GM23338 (cell line): ENCODE measurements at regions not wholly inside any gene's neighbourhood (a gene's known extent, or its start where the extent isn't known, plus 50 kb on each side); places are given as distances from the start of the nearest gene placed in this dataset.
A peak's percentile ranks its signal among the peaks of the same experiment; 100 is the strongest.

ENCODE experiments used
- ATAC-seq: fragments of 200-7000 bp; cut with Tn5 transposase; 3 replicates; pipeline ENCODE4 v1.9.1; 2020
- DNase-seq: peaks from one replicate; pipeline ENCODE4 v3.0.0-alpha.2; 2015; ENCODE audit warnings: low spot score
- H2AFZ ChIP-seq: fragments of 200-600 bp; sonication (generic); 2 replicates; pipeline ENCODE4 v1.8.0; 2016; ENCODE audit warnings: antibody characterized with exemption, mild to moderate bottlenecking, moderate library complexity
- H3F3A ChIP-seq: fragments of 200-600 bp; sonication (generic); replicated peaks from 2 replicates; pipeline ENCODE4 v1.8.0; 2017; ENCODE audit warnings: antibody characterized with exemption, mixed run types, low read depth
- H3K27ac ChIP-seq: fragments of 200-600 bp; sonication (generic); 2 replicates; pipeline ENCODE4 v1.6.1; 2016; ENCODE audit warnings: low read depth
- H3K27me3 ChIP-seq: fragments of 200-600 bp; sonication (generic); 2 replicates; pipeline ENCODE4 v1.8.0; 2016; ENCODE audit warnings: mild to moderate bottlenecking, mixed run types, moderate library complexity; ENCODE audit not compliant: insufficient read depth
- H3K36me3 ChIP-seq: fragments of 200-600 bp; sonication (generic); 2 replicates; pipeline ENCODE4 v1.8.0; 2016; ENCODE audit warnings: mild to moderate bottlenecking; ENCODE audit not compliant: insufficient read depth
- H3K4me1 ChIP-seq: fragments of 200-600 bp; sonication (generic); 2 replicates; pipeline ENCODE4 v1.8.0; 2016; ENCODE audit warnings: mild to moderate bottlenecking, moderate library complexity; ENCODE audit not compliant: insufficient read depth
- H3K4me2 ChIP-seq: fragments of 200-600 bp; sonication (generic); 2 replicates; pipeline ENCODE4 v1.7.1; 2017; ENCODE audit warnings: mixed run types
- H3K4me3 ChIP-seq: fragments of 200-600 bp; sonication (generic); 2 replicates; pipeline ENCODE4 v1.6.1; 2016; ENCODE audit warnings: mixed run types
- H3K79me2 ChIP-seq: fragments of 200-600 bp; sonication (generic); replicated peaks from 2 replicates; pipeline ENCODE4 v1.8.0; 2017; ENCODE audit warnings: mild to moderate bottlenecking; ENCODE audit not compliant: insufficient read depth
- H3K9me2 ChIP-seq: fragments of 200-600 bp; sonication (generic); 2 replicates; pipeline ENCODE4 v1.8.0; 2017; ENCODE audit not compliant: insufficient read depth
- H4K20me1 ChIP-seq: fragments of 200-600 bp; sonication (generic); replicated peaks from 2 replicates; pipeline ENCODE4 v1.8.0; 2017; ENCODE audit warnings: mild to moderate bottlenecking; ENCODE audit not compliant: insufficient read depth
- H3K27ac Mint-ChIP-seq: 2 replicates; pipeline ENCODE4 v1.8.0; 2020; ENCODE audit warnings: inconsistent platforms, mild to moderate bottlenecking, moderate library complexity, mixed read lengths
- H3K27me3 Mint-ChIP-seq: 3 replicates; pipeline ENCODE4 v1.8.0; 2022; ENCODE audit warnings: low read depth, mild to moderate bottlenecking, moderate library complexity, mixed read lengths, inconsistent platforms; ENCODE audit not compliant: insufficient read depth, poor library complexity
- H3K36me3 Mint-ChIP-seq: 3 replicates; pipeline ENCODE4 v1.8.0; 2021; ENCODE audit warnings: low read depth, mild to moderate bottlenecking, inconsistent platforms, moderate library complexity, mixed read lengths
- H3K4me1 Mint-ChIP-seq: 3 replicates; pipeline ENCODE4 v1.8.0; 2020; ENCODE audit warnings: mild to moderate bottlenecking, inconsistent platforms, mixed read lengths
- H3K4me3 Mint-ChIP-seq: 3 replicates; pipeline ENCODE4 v1.8.0; 2021; ENCODE audit warnings: moderate library complexity, mild to moderate bottlenecking, inconsistent platforms, mixed read lengths
- H3K9me3 Mint-ChIP-seq: 3 replicates; pipeline ENCODE4 v1.8.0; 2020; ENCODE audit warnings: moderate library complexity, mild to moderate bottlenecking, inconsistent platforms, mixed read lengths
- CREB1 ChIP-seq: fragments of 250-450 bp; sonication (Bioruptor Pico); IDR thresholded peaks from 2 replicates; pipeline ENCODE4 v1.5.0; 2020; ENCODE audit warnings: low read depth, mild to moderate bottlenecking, moderate library complexity
- CTCF ChIP-seq, 2 experiments: fragments of 200-600 bp in 1 of 2; sonication (generic) in 1 of 2; conservative IDR thresholded peaks; 2 replicates each; pipeline versions ENCODE4 v1.5.1 to v1.6.1; 2016 to 2017; ENCODE audit warnings: antibody characterized with exemption in 2 of 2, low read depth in 2 of 2, mild to moderate bottlenecking in 2 of 2, moderate library complexity in 1 of 2
- EZH2 ChIP-seq: fragments of 200-600 bp; sonication (generic); IDR thresholded peaks from one replicate; pipeline ENCODE4 v1.8.0; 2017; ENCODE audit warnings: antibody characterized with exemption, mild to moderate bottlenecking, low read depth; ENCODE audit not compliant: unreplicated experiment
- JUNB ChIP-seq: IDR thresholded peaks from one replicate; pipeline ENCODE4 v1.6.1; 2016; ENCODE audit warnings: antibody characterized with exemption; ENCODE audit not compliant: unreplicated experiment
- NANOG ChIP-seq: IDR thresholded peaks from 2 replicates; pipeline ENCODE4 v1.6.1; 2016; ENCODE audit warnings: antibody characterized with exemption, borderline replicate concordance
- ZNF114 ChIP-seq: fragments of 250-450 bp; sonication (Bioruptor Pico); IDR thresholded peaks from 2 replicates; pipeline ENCODE4 v1.5.0; 2020; ENCODE audit warnings: mild to moderate bottlenecking, moderate library complexity
- ZNF331 ChIP-seq: fragments of 250-450 bp; sonication (Bioruptor Pico); IDR thresholded peaks from 2 replicates; pipeline ENCODE4 v1.5.0; 2020; ENCODE audit warnings: low read depth, mild to moderate bottlenecking, moderate library complexity
- ZNF462 ChIP-seq: fragments of 250-450 bp; sonication (Bioruptor Pico); IDR thresholded peaks from 2 replicates; pipeline ENCODE4 v1.5.0; 2020; ENCODE audit warnings: mild to moderate bottlenecking, moderate library complexity
- TF ChIP-seq, protein P1 (sequence below): IDR thresholded peaks from one replicate; pipeline ENCODE4 v1.6.1; 2018; ENCODE audit warnings: antibody characterized with exemption; ENCODE audit not compliant: unreplicated experiment
- TF ChIP-seq, protein P2 (sequence below): IDR thresholded peaks from 2 replicates; pipeline ENCODE4 v1.6.1; 2016; ENCODE audit warnings: antibody characterized with exemption

GRCh38 chr14:97726676-97727075, 929.5 kb downstream of the VRK1 start:
- Histone ChIP-seq H4K20me1 (no peaks in the 10 kb centered on the region), H3K9me2 (no peaks in the 10 kb centered on the region), H3K4me3 (no peak overlapping the region), H3K36me3 (no peaks in the 10 kb centered on the region), H3F3A (no peaks in the 10 kb centered on the region), H3K79me2 (no peaks in the 10 kb centered on the region), H3K27ac (no peak overlapping the region), H3K4me1 (no peaks in the 10 kb centered on the region), H3K4me2 (no peak overlapping the region), H3K27me3 (no peaks in the 10 kb centered on the region), H2AFZ (peak overlapping the region; percentile 56; the same call in 1 of the 2 replicates)
- H3K9me3 Mint-ChIP-seq: peaks cover 5% of the 10 kb centered on the region; the same call in 2 of the 3 replicates
- H3K4me1 Mint-ChIP-seq: peaks cover 7% of the 10 kb centered on the region
- H3K36me3 Mint-ChIP-seq: no peaks in the 10 kb centered on the region
- no peak overlapping the region for H3K4me3 Mint-ChIP-seq
- no peak overlapping the region for H3K27ac Mint-ChIP-seq
- DNase-seq: no peak
- no peak for ATAC-seq
- H3K27me3 Mint-ChIP-seq: no peaks in the 10 kb centered on the region
- no peak for TF ChIP-seq NANOG
- no peak for TF ChIP-seq ZNF331
- no peak for TF ChIP-seq ZNF114 (CRISPR knock-in tag)
- no peak for TF ChIP-seq CREB1 (CRISPR knock-in tag)
- no peak for TF ChIP-seq JUNB
- no peak for TF ChIP-seq CTCF (conservative IDR thresholded peaks at IDR 0.05; ENCODE audit: low read depth in 2 of 2)
- TF ChIP-seq, protein P1, sequence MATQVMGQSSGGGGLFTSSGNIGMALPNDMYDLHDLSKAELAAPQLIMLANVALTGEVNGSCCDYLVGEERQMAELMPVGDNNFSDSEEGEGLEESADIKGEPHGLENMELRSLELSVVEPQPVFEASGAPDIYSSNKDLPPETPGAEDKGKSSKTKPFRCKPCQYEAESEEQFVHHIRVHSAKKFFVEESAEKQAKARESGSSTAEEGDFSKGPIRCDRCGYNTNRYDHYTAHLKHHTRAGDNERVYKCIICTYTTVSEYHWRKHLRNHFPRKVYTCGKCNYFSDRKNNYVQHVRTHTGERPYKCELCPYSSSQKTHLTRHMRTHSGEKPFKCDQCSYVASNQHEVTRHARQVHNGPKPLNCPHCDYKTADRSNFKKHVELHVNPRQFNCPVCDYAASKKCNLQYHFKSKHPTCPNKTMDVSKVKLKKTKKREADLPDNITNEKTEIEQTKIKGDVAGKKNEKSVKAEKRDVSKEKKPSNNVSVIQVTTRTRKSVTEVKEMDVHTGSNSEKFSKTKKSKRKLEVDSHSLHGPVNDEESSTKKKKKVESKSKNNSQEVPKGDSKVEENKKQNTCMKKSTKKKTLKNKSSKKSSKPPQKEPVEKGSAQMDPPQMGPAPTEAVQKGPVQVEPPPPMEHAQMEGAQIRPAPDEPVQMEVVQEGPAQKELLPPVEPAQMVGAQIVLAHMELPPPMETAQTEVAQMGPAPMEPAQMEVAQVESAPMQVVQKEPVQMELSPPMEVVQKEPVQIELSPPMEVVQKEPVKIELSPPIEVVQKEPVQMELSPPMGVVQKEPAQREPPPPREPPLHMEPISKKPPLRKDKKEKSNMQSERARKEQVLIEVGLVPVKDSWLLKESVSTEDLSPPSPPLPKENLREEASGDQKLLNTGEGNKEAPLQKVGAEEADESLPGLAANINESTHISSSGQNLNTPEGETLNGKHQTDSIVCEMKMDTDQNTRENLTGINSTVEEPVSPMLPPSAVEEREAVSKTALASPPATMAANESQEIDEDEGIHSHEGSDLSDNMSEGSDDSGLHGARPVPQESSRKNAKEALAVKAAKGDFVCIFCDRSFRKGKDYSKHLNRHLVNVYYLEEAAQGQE: no peak
- TF ChIP-seq, protein P2, sequence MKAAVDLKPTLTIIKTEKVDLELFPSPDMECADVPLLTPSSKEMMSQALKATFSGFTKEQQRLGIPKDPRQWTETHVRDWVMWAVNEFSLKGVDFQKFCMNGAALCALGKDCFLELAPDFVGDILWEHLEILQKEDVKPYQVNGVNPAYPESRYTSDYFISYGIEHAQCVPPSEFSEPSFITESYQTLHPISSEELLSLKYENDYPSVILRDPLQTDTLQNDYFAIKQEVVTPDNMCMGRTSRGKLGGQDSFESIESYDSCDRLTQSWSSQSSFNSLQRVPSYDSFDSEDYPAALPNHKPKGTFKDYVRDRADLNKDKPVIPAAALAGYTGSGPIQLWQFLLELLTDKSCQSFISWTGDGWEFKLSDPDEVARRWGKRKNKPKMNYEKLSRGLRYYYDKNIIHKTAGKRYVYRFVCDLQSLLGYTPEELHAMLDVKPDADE: no peak
- TF ChIP-seq EZH2: no peak
- no peak for TF ChIP-seq ZNF462
